ENCODE measurements at regions not wholly inside any gene's neighbourhood (a gene's known extent, or its start where the extent isn't known, plus 50 kb on each side); places are given as distances from the start of the nearest gene placed in this dataset.

GRCh38 chr17:52982331-52982730, 823.8 kb upstream of the CA10 start (continued):
- TF ChIP-seq, protein P1, sequence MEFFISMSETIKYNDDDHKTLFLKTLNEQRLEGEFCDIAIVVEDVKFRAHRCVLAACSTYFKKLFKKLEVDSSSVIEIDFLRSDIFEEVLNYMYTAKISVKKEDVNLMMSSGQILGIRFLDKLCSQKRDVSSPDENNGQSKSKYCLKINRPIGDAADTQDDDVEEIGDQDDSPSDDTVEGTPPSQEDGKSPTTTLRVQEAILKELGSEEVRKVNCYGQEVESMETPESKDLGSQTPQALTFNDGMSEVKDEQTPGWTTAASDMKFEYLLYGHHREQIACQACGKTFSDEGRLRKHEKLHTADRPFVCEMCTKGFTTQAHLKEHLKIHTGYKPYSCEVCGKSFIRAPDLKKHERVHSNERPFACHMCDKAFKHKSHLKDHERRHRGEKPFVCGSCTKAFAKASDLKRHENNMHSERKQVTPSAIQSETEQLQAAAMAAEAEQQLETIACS (CRISPR knock-in tag; IDR thresholded peaks at IDR 0.05): no peak
- TF ChIP-seq NPAS2 (CRISPR knock-in tag; IDR thresholded peaks at IDR 0.05; ENCODE audit: borderline replicate concordance) (no peak), ZNF547 (CRISPR knock-in tag; IDR thresholded peaks at IDR 0.05) (no peak), MED1 (CRISPR knock-in tag; IDR thresholded peaks at IDR 0.05) (no peak), ZNF557 (CRISPR knock-in tag; IDR thresholded peaks at IDR 0.05) (no peak), ZNF329 (CRISPR knock-in tag; IDR thresholded peaks at IDR 0.05; ENCODE audit: low read depth) (no peak)

- no peaks in the 10 kb centered on the region for H3K27me3 ChIP-seq (ENCODE audit: control insufficient read depth in 1 of 2, insufficient read depth in 2 of 2, low read length in 2 of 2)
- 0% methylated on average over 1 of the region's 1 CpG for WGBS (ENCODE audit: low lambda C conversion rate)
- no peak overlapping the region for H3K27ac ChIP-seq (ENCODE audit: extremely low read length, insufficient read depth, low read length)
- peaks cover 81% of the 10 kb centered on the region for H3K9me3 ChIP-seq (ENCODE audit: low read length)
- DNase-seq (ENCODE audit: low spot score) (no peak), ATAC-seq (no peak), FAIRE-seq (no peak)
- ChIA-PET CTCF (ENCODE audit: low intra/inter-chr PET ratio, low total read pairs) (no interaction called here), POLR2A (no interaction called here)
- no peak overlapping the region for H3K4me2 ChIP-seq (ENCODE audit: low read depth, low read length)
- no peaks in the 10 kb centered on the region for H4K20me1 ChIP-seq (ENCODE audit: insufficient read depth, low read length)
- BruUV-seq (replicated peaks): no TSS peak
- no peak overlapping the region for H3K4me3 ChIP-seq (replicated peaks in 1 of 3; ENCODE audit: insufficient read depth in 1 of 3, low read depth in 2 of 3, low read length in 3 of 3)
- H3K79me2 ChIP-seq (ENCODE audit: insufficient read depth, low read length): no peaks in the 10 kb centered on the region
- in situ Hi-C loops (cut with HindIII; ENCODE audit: extremely low pct_ligation_motif_present, low pct_unique_long_range_greater_than_20kb): no loop called here
- intact Hi-C loops (cut with micrococcal nuclease; ENCODE audit: unreplicated experiment): no loop called here
- no peak overlapping the region for H2AFZ ChIP-seq (ENCODE audit: low read length)
- H3K9ac ChIP-seq (ENCODE audit: insufficient read depth, low read depth, low read length): no peak overlapping the region
- TF ChIP-seq EP300 (IDR thresholded peaks at IDR 0.05; ENCODE audit: low read depth in 2 of 2, low read length in 2 of 2) (no peak), EP300 (CRISPR knock-in tag; IDR thresholded peaks at IDR 0.05; ENCODE audit: borderline replicate concordance) (no peak), NKX3-1 (CRISPR knock-in tag; IDR thresholded peaks at IDR 0.05) (no peak)
- no peaks in the 10 kb centered on the region for H3K36me3 ChIP-seq (replicated peaks in 1 of 2; ENCODE audit: control insufficient read depth in 1 of 2, insufficient read depth in 2 of 2, low read length in 2 of 2)
- H3K4me1 ChIP-seq (ENCODE audit: insufficient read depth, low read length): no peaks in the 10 kb centered on the region
These were observed 821.4 kb upstream of the CA10 start for GRCh38 chr17:52979921-52980320.

Data from HepG2 (cell line).